ENCODE measurements at regions not wholly inside any gene's neighbourhood (a gene's known extent, or its start where the extent isn't known, plus 50 kb on each side); places are given as distances from the start of the nearest gene placed in this dataset.

DNA sequence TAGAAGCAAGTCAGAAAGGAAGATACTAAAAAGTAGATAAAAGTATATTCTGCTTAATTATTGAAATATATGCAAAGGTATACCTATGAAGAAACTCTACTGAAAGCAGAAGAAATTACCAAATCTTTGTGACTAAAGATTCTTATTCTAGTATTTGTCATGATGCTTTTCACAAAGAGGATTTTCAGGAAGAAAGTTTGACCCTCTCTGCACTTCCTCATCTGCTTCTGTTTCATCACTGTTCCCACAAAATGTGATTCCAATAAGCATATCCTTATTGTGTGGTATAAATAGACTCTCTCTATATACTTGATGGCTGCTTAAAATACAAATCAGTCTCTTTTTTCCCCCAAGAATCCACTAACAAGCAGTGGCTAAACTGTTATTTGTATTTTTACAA is 2139.6 kb upstream of the ACO1 start:
- TF ChIP-seq, protein P1, sequence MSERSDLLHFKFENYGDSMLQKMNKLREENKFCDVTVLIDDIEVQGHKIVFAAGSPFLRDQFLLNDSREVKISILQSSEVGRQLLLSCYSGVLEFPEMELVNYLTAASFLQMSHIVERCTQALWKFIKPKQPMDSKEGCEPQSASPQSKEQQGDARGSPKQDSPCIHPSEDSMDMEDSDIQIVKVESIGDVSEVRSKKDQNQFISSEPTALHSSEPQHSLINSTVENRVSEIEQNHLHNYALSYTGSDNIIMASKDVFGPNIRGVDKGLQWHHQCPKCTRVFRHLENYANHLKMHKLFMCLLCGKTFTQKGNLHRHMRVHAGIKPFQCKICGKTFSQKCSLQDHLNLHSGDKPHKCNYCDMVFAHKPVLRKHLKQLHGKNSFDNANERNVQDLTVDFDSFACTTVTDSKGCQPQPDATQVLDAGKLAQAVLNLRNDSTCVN (CRISPR knock-in tag; IDR thresholded peaks at IDR 0.05), result no peak
- no peak for TF ChIP-seq DNMT1 (IDR thresholded peaks at IDR 0.05)
- TF ChIP-seq BRD4 (IDR thresholded peaks at IDR 0.05), result no peak
- TF ChIP-seq, protein P2, sequence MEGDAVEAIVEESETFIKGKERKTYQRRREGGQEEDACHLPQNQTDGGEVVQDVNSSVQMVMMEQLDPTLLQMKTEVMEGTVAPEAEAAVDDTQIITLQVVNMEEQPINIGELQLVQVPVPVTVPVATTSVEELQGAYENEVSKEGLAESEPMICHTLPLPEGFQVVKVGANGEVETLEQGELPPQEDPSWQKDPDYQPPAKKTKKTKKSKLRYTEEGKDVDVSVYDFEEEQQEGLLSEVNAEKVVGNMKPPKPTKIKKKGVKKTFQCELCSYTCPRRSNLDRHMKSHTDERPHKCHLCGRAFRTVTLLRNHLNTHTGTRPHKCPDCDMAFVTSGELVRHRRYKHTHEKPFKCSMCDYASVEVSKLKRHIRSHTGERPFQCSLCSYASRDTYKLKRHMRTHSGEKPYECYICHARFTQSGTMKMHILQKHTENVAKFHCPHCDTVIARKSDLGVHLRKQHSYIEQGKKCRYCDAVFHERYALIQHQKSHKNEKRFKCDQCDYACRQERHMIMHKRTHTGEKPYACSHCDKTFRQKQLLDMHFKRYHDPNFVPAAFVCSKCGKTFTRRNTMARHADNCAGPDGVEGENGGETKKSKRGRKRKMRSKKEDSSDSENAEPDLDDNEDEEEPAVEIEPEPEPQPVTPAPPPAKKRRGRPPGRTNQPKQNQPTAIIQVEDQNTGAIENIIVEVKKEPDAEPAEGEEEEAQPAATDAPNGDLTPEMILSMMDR (IDR thresholded peaks at IDR 0.05 in 2 of 3, conservative IDR thresholded peaks at IDR 0.05 in 1 of 3; ENCODE audit: insufficient read depth in 2 of 3, low read depth in 1 of 3, low read length in 3 of 3), result no peak
- no peak for TF ChIP-seq PHB2 (IDR thresholded peaks at IDR 0.05; ENCODE audit: low read depth)
- TF ChIP-seq, protein P3, sequence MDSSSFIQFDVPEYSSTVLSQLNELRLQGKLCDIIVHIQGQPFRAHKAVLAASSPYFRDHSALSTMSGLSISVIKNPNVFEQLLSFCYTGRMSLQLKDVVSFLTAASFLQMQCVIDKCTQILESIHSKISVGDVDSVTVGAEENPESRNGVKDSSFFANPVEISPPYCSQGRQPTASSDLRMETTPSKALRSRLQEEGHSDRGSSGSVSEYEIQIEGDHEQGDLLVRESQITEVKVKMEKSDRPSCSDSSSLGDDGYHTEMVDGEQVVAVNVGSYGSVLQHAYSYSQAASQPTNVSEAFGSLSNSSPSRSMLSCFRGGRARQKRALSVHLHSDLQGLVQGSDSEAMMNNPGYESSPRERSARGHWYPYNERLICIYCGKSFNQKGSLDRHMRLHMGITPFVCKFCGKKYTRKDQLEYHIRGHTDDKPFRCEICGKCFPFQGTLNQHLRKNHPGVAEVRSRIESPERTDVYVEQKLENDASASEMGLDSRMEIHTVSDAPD (CRISPR knock-in tag; IDR thresholded peaks at IDR 0.05), result no peak
- TF ChIP-seq SP1 (CRISPR knock-in tag; IDR thresholded peaks at IDR 0.05), result no peak
- TF ChIP-seq, protein P4, sequence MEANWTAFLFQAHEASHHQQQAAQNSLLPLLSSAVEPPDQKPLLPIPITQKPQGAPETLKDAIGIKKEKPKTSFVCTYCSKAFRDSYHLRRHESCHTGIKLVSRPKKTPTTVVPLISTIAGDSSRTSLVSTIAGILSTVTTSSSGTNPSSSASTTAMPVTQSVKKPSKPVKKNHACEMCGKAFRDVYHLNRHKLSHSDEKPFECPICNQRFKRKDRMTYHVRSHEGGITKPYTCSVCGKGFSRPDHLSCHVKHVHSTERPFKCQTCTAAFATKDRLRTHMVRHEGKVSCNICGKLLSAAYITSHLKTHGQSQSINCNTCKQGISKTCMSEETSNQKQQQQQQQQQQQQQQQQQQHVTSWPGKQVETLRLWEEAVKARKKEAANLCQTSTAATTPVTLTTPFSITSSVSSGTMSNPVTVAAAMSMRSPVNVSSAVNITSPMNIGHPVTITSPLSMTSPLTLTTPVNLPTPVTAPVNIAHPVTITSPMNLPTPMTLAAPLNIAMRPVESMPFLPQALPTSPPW (CRISPR knock-in tag; IDR thresholded peaks at IDR 0.05), result no peak
- TF ChIP-seq, protein P5, sequence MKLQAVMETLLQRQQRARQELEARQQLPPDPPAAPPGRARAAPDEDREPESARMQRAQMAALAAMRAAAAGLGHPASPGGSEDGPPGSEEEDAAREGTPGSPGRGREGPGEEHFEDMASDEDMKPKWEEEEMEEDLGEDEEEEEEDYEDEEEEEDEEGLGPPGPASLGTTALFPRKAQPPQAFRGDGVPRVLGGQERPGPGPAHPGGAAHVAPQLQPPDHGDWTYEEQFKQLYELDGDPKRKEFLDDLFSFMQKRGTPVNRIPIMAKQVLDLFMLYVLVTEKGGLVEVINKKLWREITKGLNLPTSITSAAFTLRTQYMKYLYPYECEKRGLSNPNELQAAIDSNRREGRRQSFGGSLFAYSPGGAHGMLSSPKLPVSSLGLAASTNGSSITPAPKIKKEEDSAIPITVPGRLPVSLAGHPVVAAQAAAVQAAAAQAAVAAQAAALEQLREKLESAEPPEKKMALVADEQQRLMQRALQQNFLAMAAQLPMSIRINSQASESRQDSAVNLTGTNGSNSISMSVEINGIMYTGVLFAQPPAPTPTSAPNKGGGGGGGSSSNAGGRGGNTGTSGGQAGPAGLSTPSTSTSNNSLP (IDR thresholded peaks at IDR 0.05; ENCODE audit: borderline replicate concordance, low read depth, low read length), result no peak
- TF ChIP-seq, protein P6, sequence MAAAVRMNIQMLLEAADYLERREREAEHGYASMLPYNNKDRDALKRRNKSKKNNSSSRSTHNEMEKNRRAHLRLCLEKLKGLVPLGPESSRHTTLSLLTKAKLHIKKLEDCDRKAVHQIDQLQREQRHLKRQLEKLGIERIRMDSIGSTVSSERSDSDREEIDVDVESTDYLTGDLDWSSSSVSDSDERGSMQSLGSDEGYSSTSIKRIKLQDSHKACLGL (CRISPR knock-in tag; IDR thresholded peaks at IDR 0.05; ENCODE audit: borderline replicate concordance, poor library complexity, severe bottlenecking), result no peak

Measured in K562 (cell line).